CD4-positive, CD25-positive, alpha-beta regulatory T cell (primary cell): ENCODE measurements at regions not wholly inside any gene's neighbourhood (a gene's known extent, or its start where the extent isn't known, plus 50 kb on each side); places are given as distances from the start of the nearest gene placed in this dataset.
"Not testable (repeated sequence)": the region's sequence is repeated elsewhere in the genome, so short reads cannot be mapped to it uniquely, and the experiment has no call there.

Experiments used
- ATAC-seq, 2 donors: fragments of 150-1000 bp; cut with Tn5 transposase; one replicate each; pipeline ENCODE4 v1.10.0; 2021; ENCODE audit warnings: low read depth in 2 of 2, moderate number of reproducible peaks in 2 of 2, moderate library complexity in 1 of 2
- DNase-seq, 3 donors: peaks; one replicate each; pipeline versions ENCODE4 v3.0.0 to v3.0.0-alpha.2; 2012 to 2022; ENCODE audit warnings: mixed read lengths in 1 of 3
- H3K27ac ChIP-seq: one replicate; pipeline ENCODE4 v1.7.0; 2013; ENCODE audit warnings: mild to moderate bottlenecking, low read length; ENCODE audit not compliant: insufficient read depth, poor library complexity, severe bottlenecking
- H3K27me3 ChIP-seq: one replicate; pipeline ENCODE4 v1.7.0; 2013; ENCODE audit warnings: low read length; ENCODE audit not compliant: control insufficient read depth, insufficient read depth
- H3K36me3 ChIP-seq: one replicate; pipeline ENCODE4 v1.7.0; 2013; ENCODE audit warnings: mild to moderate bottlenecking, low read length, moderate library complexity; ENCODE audit not compliant: control insufficient read depth, insufficient read depth
- H3K4me1 ChIP-seq: 2 replicates; pipeline ENCODE4 v1.7.0; 2013; ENCODE audit warnings: mild to moderate bottlenecking, low read length; ENCODE audit not compliant: insufficient read depth, control insufficient read depth, poor library complexity, severe bottlenecking
- H3K4me3 ChIP-seq: one replicate; pipeline ENCODE4 v1.7.0; 2013; ENCODE audit warnings: low read depth, mild to moderate bottlenecking, low read length, moderate library complexity
- H3K9me3 ChIP-seq, 2 experiments: 1 replicate in 1 of 2; 2 replicates in 1 of 2; pipeline ENCODE4 v1.7.0; 2013; ENCODE audit warnings: low read length in 2 of 2, mild to moderate bottlenecking in 1 of 2, moderate library complexity in 1 of 2; ENCODE audit not compliant: control insufficient read depth in 2 of 2
- H3K27ac Mint-ChIP-seq, 3 donors: one replicate each; pipeline ENCODE4 v1.8.0; 2020 to 2022; ENCODE audit warnings: mild to moderate bottlenecking in 3 of 3, mixed read lengths in 3 of 3, moderate library complexity in 2 of 3
- H3K27me3 Mint-ChIP-seq: one replicate; pipeline ENCODE4 v1.8.0; 2022; ENCODE audit warnings: mild to moderate bottlenecking, mixed read lengths
- H3K36me3 Mint-ChIP-seq: one replicate; pipeline ENCODE4 v1.8.0; 2020; ENCODE audit warnings: mixed read lengths
- H3K4me1 Mint-ChIP-seq, 4 donors: one replicate each; pipeline ENCODE4 v1.8.0; 2020 to 2022; ENCODE audit warnings: mixed read lengths in 4 of 4, mild to moderate bottlenecking in 1 of 4
- H3K4me3 Mint-ChIP-seq, 4 donors: one replicate each; pipeline ENCODE4 v1.8.0; 2020 to 2022; ENCODE audit warnings: mild to moderate bottlenecking in 4 of 4, mixed read lengths in 4 of 4, moderate library complexity in 3 of 4
- H3K9me3 Mint-ChIP-seq, 7 donors: one replicate each; pipeline ENCODE4 v1.8.0; 2020 to 2022; ENCODE audit warnings: mixed read lengths in 7 of 7, mild to moderate bottlenecking in 3 of 7, moderate library complexity in 2 of 7

GRCh38 chr2:95676573-95676972 is 84.8 kb downstream of the TRIM43 start:
- H3K4me1 ChIP-seq, H3K4me3 ChIP-seq, H3K9me3 ChIP-seq, H3K27ac ChIP-seq, H3K9me3 Mint-ChIP-seq, H3K27me3 ChIP-seq, H3K36me3 Mint-ChIP-seq, H3K4me3 Mint-ChIP-seq, H3K27ac Mint-ChIP-seq, H3K4me1 Mint-ChIP-seq, DNase-seq, ATAC-seq, H3K36me3 ChIP-seq: not testable (repeated sequence)
- peaks cover 15% of the 10 kb centered on the region for H3K27me3 Mint-ChIP-seq

- Histone ChIP-seq H3K27me3 (no peaks in the 10 kb centered on the region), H3K9me3 (no peaks in the 10 kb centered on the region), H3K27ac (no peak overlapping the region), H3K36me3 (no peaks in the 10 kb centered on the region), H3K4me3 (no peak overlapping the region), H3K4me1 (no peaks in the 10 kb centered on the region)
- peaks cover 18% of the 10 kb centered on the region for H3K27me3 Mint-ChIP-seq
- no peak for DNase-seq
- H3K4me3 Mint-ChIP-seq = no peak overlapping the region
- peaks cover 0 to 2% (median 0%) of the 10 kb centered on the region in 7 donors for H3K9me3 Mint-ChIP-seq
- no peak overlapping the region for H3K27ac Mint-ChIP-seq
- ATAC-seq = no peak
- H3K4me1 Mint-ChIP-seq = peaks cover 0 to 2% (median 0%) of the 10 kb centered on the region in 4 donors
- H3K36me3 Mint-ChIP-seq = no peaks in the 10 kb centered on the region
These were observed 85.5 kb downstream of the TRIM43 start for GRCh38 chr2:95677346-95677745.

- not testable (repeated sequence) for H3K9me3 ChIP-seq, DNase-seq, H3K4me3 Mint-ChIP-seq, H3K36me3 Mint-ChIP-seq, H3K27ac Mint-ChIP-seq, H3K27ac ChIP-seq, H3K4me1 Mint-ChIP-seq, H3K36me3 ChIP-seq, H3K4me1 ChIP-seq, H3K4me3 ChIP-seq, H3K9me3 Mint-ChIP-seq, ATAC-seq, H3K27me3 ChIP-seq
- H3K27me3 Mint-ChIP-seq = peaks cover 23% of the 10 kb centered on the region
These were observed 86.0 kb downstream of the TRIM43 start for GRCh38 chr2:95677833-95678232.

- H3K27ac ChIP-seq, ATAC-seq, H3K4me1 Mint-ChIP-seq, H3K4me3 Mint-ChIP-seq, H3K9me3 Mint-ChIP-seq, H3K4me1 ChIP-seq, DNase-seq, H3K9me3 ChIP-seq, H3K4me3 ChIP-seq, H3K36me3 Mint-ChIP-seq, H3K27me3 ChIP-seq, H3K27ac Mint-ChIP-seq, H3K36me3 ChIP-seq: not testable (repeated sequence)
- peaks cover 39% of the 10 kb centered on the region for H3K27me3 Mint-ChIP-seq
These were observed 89.4 kb downstream of the TRIM43 start for GRCh38 chr2:95681158-95681557.

- H3K4me1 Mint-ChIP-seq, H3K4me3 Mint-ChIP-seq, ATAC-seq, H3K4me3 ChIP-seq, H3K27ac Mint-ChIP-seq, H3K27me3 ChIP-seq, H3K36me3 ChIP-seq, H3K4me1 ChIP-seq, H3K27ac ChIP-seq, H3K36me3 Mint-ChIP-seq, H3K9me3 Mint-ChIP-seq, H3K9me3 ChIP-seq, DNase-seq: not testable (repeated sequence)
- H3K27me3 Mint-ChIP-seq = peaks cover 39% of the 10 kb centered on the region
These were observed 89.8 kb downstream of the TRIM43 start for GRCh38 chr2:95681589-95682081.

- H3K27me3 ChIP-seq, DNase-seq, H3K4me1 ChIP-seq, H3K9me3 ChIP-seq, H3K36me3 ChIP-seq, H3K4me1 Mint-ChIP-seq, ATAC-seq, H3K4me3 ChIP-seq, H3K36me3 Mint-ChIP-seq, H3K27ac ChIP-seq, H3K9me3 Mint-ChIP-seq: not testable (repeated sequence)
- peaks cover 40% of the 10 kb centered on the region for H3K27me3 Mint-ChIP-seq
- H3K4me3 Mint-ChIP-seq = peak overlapping the region in 1 of 4 donors; percentile 69
- H3K27ac Mint-ChIP-seq = peak overlapping the region in 1 of 3 donors; percentile 23
These were observed 91.2 kb downstream of the TRIM43 start for GRCh38 chr2:95682889-95683517.

GRCh38 chr2:95685513-95685912 is 93.7 kb downstream of the TRIM43 start:
- Mint-ChIP-seq H3K27ac (no peak overlapping the region), H3K4me1 (peaks cover 0 to 8% (median 0%) of the 10 kb centered on the region in 4 donors), H3K27me3 (peaks cover 30% of the 10 kb centered on the region), H3K4me3 (no peak overlapping the region), H3K36me3 (no peaks in the 10 kb centered on the region), H3K9me3 (no peaks in the 10 kb centered on the region)
- ATAC-seq = no peak
- DNase-seq = no peak
- no peak overlapping the region for H3K27ac ChIP-seq
- H3K4me1 ChIP-seq = no peaks in the 10 kb centered on the region
- no peaks in the 10 kb centered on the region for H3K36me3 ChIP-seq
- H3K9me3 ChIP-seq = no peaks in the 10 kb centered on the region
- H3K27me3 ChIP-seq = peaks cover 3% of the 10 kb centered on the region
- H3K4me3 ChIP-seq = no peak overlapping the region

- H3K36me3 ChIP-seq, DNase-seq, H3K27ac ChIP-seq, H3K27me3 ChIP-seq, H3K4me1 Mint-ChIP-seq, ATAC-seq, H3K4me3 ChIP-seq, H3K36me3 Mint-ChIP-seq, H3K4me3 Mint-ChIP-seq, H3K9me3 Mint-ChIP-seq, H3K4me1 ChIP-seq, H3K9me3 ChIP-seq, H3K27ac Mint-ChIP-seq: not testable (repeated sequence)
- H3K27me3 Mint-ChIP-seq = peaks cover 29% of the 10 kb centered on the region
These were observed 94.4 kb downstream of the TRIM43 start for GRCh38 chr2:95686056-95686825.
